ENCODE measurements at regions not wholly inside any gene's neighbourhood (a gene's known extent, or its start where the extent isn't known, plus 50 kb on each side); places are given as distances from the start of the nearest gene placed in this dataset.
"Not testable (repeated sequence)": the region's sequence is repeated elsewhere in the genome, so short reads cannot be mapped to it uniquely, and the experiment has no call there.

- H3K4me3 ChIP-seq (ENCODE audit: low read length in 2 of 2); H3K36me3 ChIP-seq (ENCODE audit: control insufficient read depth in 2 of 2, insufficient read depth in 2 of 2, low read length in 1 of 2); DNase-seq (ENCODE audit: low read depth in 6 of 9, low spot score in 9 of 9); H3K4me1 ChIP-seq (ENCODE audit: control insufficient read depth in 2 of 2, insufficient read depth in 2 of 2, low read length in 2 of 2); H3K27me3 ChIP-seq (ENCODE audit: control insufficient read depth in 2 of 2, insufficient read depth in 1 of 2, low read length in 1 of 2); H3K9me3 ChIP-seq (ENCODE audit: control insufficient read depth in 2 of 2, insufficient read depth in 1 of 2, low read length in 1 of 2); H3K27ac ChIP-seq (ENCODE audit: low read depth in 1 of 2, low read length in 1 of 2): not testable (repeated sequence)
- WGBS: 96% methylated on average over 2 of the region's 2 CpGs
Measured at GRCh38 chr6:144381499-144381898, 96.4 kb downstream of the UTRN start.

DNA sequence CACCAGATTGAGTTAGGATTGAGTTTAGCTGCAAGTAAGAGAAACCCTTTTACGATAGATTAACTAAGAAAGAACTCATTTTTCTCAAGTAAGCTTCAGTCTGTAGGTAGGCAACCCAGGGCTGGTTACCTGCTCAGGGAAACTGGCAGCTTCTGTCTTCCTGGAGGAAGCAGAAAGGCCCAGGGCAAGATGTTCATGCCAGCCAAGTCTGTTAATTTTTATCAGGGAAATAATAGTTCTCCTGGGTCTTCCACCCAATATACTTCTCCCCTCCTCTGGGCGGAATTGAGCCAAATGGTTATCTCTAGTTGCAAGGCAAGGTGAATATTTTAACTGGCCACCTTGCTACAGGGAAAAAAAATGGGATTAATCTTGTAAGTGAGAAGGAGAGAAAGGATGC is 98.2 kb downstream of the UTRN start:
- Histone ChIP-seq H3K4me1 (ENCODE audit: control insufficient read depth in 2 of 2, insufficient read depth in 2 of 2, low read length in 2 of 2) (no peaks in the 10 kb centered on the region), H3K27me3 (ENCODE audit: control insufficient read depth in 2 of 2, insufficient read depth in 1 of 2, low read length in 1 of 2) (no peaks in the 10 kb centered on the region), H3K4me3 (ENCODE audit: low read length in 2 of 2) (no peak overlapping the region), H3K9me3 (ENCODE audit: control insufficient read depth in 2 of 2, insufficient read depth in 1 of 2, low read length in 1 of 2) (no peaks in the 10 kb centered on the region), H3K27ac (ENCODE audit: low read depth in 1 of 2, low read length in 1 of 2) (no peak overlapping the region), H3K36me3 (ENCODE audit: control insufficient read depth in 2 of 2, insufficient read depth in 2 of 2, low read length in 1 of 2) (peaks cover 0 to 4% of the 10 kb centered on the region in 2 donors)
- no peak for DNase-seq (ENCODE audit: low read depth in 6 of 9, low spot score in 9 of 9)
- WGBS: 100% methylated on average over 2 of the region's 2 CpGs

GRCh38 chr6:144384427-144384826 is 99.3 kb downstream of the UTRN start:
- Histone ChIP-seq H3K4me1 (ENCODE audit: control insufficient read depth in 2 of 2, insufficient read depth in 2 of 2, low read length in 2 of 2) (no peaks in the 10 kb centered on the region), H3K4me3 (ENCODE audit: low read length in 2 of 2) (no peak overlapping the region), H3K9me3 (ENCODE audit: control insufficient read depth in 2 of 2, insufficient read depth in 1 of 2, low read length in 1 of 2) (no peaks in the 10 kb centered on the region), H3K27me3 (ENCODE audit: control insufficient read depth in 2 of 2, insufficient read depth in 1 of 2, low read length in 1 of 2) (no peaks in the 10 kb centered on the region), H3K27ac (ENCODE audit: low read depth in 1 of 2, low read length in 1 of 2) (no peak overlapping the region), H3K36me3 (ENCODE audit: control insufficient read depth in 2 of 2, insufficient read depth in 2 of 2, low read length in 1 of 2) (peaks cover 0 to 6% of the 10 kb centered on the region in 2 donors)
- DNase-seq (ENCODE audit: low read depth in 6 of 9, low spot score in 9 of 9): no peak
- WGBS: 98% methylated on average over 4 of the region's 4 CpGs

DNA sequence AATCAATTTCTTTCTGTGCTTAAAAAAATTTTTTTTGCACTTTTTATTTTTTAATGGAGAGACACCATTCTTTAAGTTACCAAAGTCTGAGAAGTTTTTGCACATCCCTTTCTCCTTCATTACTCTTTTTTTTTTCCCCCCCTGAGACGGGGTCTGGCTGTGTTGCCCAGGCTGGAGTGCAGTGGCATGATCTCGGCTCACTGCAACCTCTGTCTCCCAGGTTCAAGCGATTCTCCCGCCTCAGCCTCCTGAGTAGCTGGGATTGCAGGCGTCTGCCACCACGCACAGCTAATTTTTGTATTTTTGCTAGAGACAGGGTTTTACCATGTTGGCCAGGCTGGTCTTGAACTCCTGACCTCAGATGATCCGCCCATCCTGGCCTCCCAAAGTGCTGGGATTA is 104.3 kb downstream of the UTRN start:
- H3K27me3 ChIP-seq (ENCODE audit: control insufficient read depth in 2 of 2, insufficient read depth in 1 of 2, low read length in 1 of 2); H3K4me3 ChIP-seq (ENCODE audit: low read length in 2 of 2); H3K36me3 ChIP-seq (ENCODE audit: control insufficient read depth in 2 of 2, insufficient read depth in 2 of 2, low read length in 1 of 2); DNase-seq (ENCODE audit: low read depth in 6 of 9, low spot score in 9 of 9); H3K9me3 ChIP-seq (ENCODE audit: control insufficient read depth in 2 of 2, insufficient read depth in 1 of 2, low read length in 1 of 2); H3K4me1 ChIP-seq (ENCODE audit: control insufficient read depth in 2 of 2, insufficient read depth in 2 of 2, low read length in 2 of 2); H3K27ac ChIP-seq (ENCODE audit: low read depth in 1 of 2, low read length in 1 of 2): not testable (repeated sequence)
- 98% methylated on average over 7 of the region's 7 CpGs for WGBS

- Histone ChIP-seq H3K4me3 (ENCODE audit: low read length in 2 of 2) (no peak overlapping the region), H3K36me3 (ENCODE audit: control insufficient read depth in 2 of 2, insufficient read depth in 2 of 2, low read length in 1 of 2) (peaks cover 0 to 3% of the 10 kb centered on the region in 2 donors), H3K27me3 (ENCODE audit: control insufficient read depth in 2 of 2, insufficient read depth in 1 of 2, low read length in 1 of 2) (no peaks in the 10 kb centered on the region), H3K4me1 (ENCODE audit: control insufficient read depth in 2 of 2, insufficient read depth in 2 of 2, low read length in 2 of 2) (peaks cover 5 to 7% of the 10 kb centered on the region in 2 donors), H3K27ac (ENCODE audit: low read depth in 1 of 2, low read length in 1 of 2) (no peak overlapping the region), H3K9me3 (ENCODE audit: control insufficient read depth in 2 of 2, insufficient read depth in 1 of 2, low read length in 1 of 2) (no peaks in the 10 kb centered on the region)
- WGBS: over 99% methylated on average over 5 of the region's 5 CpGs
- DNase-seq (ENCODE audit: low read depth in 6 of 9, low spot score in 9 of 9): no peak
Measured at GRCh38 chr6:144390202-144390601, 105.1 kb downstream of the UTRN start.

DNA sequence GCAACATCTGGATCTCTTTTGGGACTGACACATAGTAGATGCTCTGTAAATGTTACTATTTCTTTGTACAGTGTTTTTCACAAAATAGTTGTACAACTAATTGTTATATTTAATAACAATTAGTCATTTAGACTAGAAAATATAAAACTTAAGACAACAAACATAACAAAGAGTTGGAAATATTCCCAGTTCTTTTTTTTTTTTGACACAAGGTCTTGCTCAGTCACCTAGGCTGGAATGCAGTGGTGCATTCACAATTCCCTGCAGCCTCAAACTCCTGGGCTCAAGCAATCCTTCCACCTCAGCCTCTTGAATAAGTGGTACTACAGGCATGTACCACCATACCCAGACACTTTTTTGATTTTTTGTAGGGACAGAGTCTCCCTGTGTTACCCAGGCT is 105.8 kb downstream of the UTRN start:
- Histone ChIP-seq H3K9me3 (ENCODE audit: control insufficient read depth in 2 of 2, insufficient read depth in 1 of 2, low read length in 1 of 2) (no peaks in the 10 kb centered on the region), H3K27me3 (ENCODE audit: control insufficient read depth in 2 of 2, insufficient read depth in 1 of 2, low read length in 1 of 2) (no peaks in the 10 kb centered on the region), H3K4me1 (ENCODE audit: control insufficient read depth in 2 of 2, insufficient read depth in 2 of 2, low read length in 2 of 2) (peaks cover 5 to 7% of the 10 kb centered on the region in 2 donors), H3K36me3 (ENCODE audit: control insufficient read depth in 2 of 2, insufficient read depth in 2 of 2, low read length in 1 of 2) (peaks cover 0 to 3% of the 10 kb centered on the region in 2 donors), H3K4me3 (ENCODE audit: low read length in 2 of 2) (no peak overlapping the region), H3K27ac (ENCODE audit: low read depth in 1 of 2, low read length in 1 of 2) (no peak overlapping the region)
- DNase-seq (ENCODE audit: low read depth in 6 of 9, low spot score in 9 of 9): no peak

DNA sequence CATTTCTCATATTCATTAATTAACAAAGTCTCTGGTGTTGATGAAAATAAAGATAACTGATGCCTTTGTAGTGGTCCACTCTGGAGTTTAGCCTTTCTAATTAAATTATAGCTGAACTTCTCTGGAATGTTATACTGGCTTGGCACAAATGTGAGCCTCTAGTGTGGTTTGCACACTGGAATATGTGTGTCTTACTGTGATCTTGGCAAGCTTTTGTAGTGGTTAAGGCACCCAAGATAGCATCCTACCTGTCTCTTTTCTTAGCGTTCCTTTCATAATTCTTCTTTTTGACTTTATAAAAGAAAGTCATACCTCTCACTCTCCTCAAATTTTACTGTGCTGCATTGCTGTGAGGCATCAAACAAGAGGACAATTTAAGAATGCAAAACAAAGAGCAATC is 107.4 kb downstream of the UTRN start:
- WGBS: 9% methylated on average over 1 of the region's 1 CpG
- H3K9me3 ChIP-seq (ENCODE audit: control insufficient read depth in 2 of 2, insufficient read depth in 1 of 2, low read length in 1 of 2): peaks cover 0 to under 1% of the 10 kb centered on the region in 2 donors

DNA sequence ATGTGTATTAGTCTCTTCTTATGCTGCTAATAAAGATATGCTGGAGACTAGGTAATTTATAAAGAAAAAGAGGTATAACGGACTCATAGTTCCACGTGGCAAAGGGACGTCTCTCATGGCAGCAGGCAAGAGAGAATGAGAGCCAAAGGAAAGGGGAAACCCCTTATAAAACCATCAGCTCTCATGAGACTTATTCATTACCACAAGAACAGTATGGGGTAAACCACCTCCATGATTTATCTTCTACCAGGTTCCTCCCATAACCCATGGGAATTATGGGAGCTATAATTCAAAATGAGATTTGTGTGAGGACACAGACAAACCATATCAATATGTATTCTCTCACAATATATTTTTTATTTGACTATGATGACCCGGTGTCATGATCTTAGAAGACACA is 109.1 kb downstream of the UTRN start:
- WGBS: 93% methylated on average over 4 of the region's 4 CpGs
- Histone ChIP-seq H3K4me3 (ENCODE audit: low read length in 2 of 2) (no peak overlapping the region), H3K27me3 (ENCODE audit: control insufficient read depth in 2 of 2, insufficient read depth in 1 of 2, low read length in 1 of 2) (no peaks in the 10 kb centered on the region), H3K36me3 (ENCODE audit: control insufficient read depth in 2 of 2, insufficient read depth in 2 of 2, low read length in 1 of 2) (peaks cover 2 to 7% of the 10 kb centered on the region in 2 donors), H3K4me1 (ENCODE audit: control insufficient read depth in 2 of 2, insufficient read depth in 2 of 2, low read length in 2 of 2) (peaks cover 5 to 7% of the 10 kb centered on the region in 2 donors), H3K9me3 (ENCODE audit: control insufficient read depth in 2 of 2, insufficient read depth in 1 of 2, low read length in 1 of 2) (peaks cover 0 to 8% of the 10 kb centered on the region in 2 donors), H3K27ac (ENCODE audit: low read depth in 1 of 2, low read length in 1 of 2) (no peak overlapping the region)
- no peak for DNase-seq (ENCODE audit: low read depth in 6 of 9, low spot score in 9 of 9)

More for the DNA sequence above, 107.4 kb downstream of the UTRN start:
- H3K4me3 ChIP-seq (ENCODE audit: low read length in 2 of 2): no peak overlapping the region
- H3K27ac ChIP-seq (ENCODE audit: low read depth in 1 of 2, low read length in 1 of 2): no peak overlapping the region
- H3K27me3 ChIP-seq (ENCODE audit: control insufficient read depth in 2 of 2, insufficient read depth in 1 of 2, low read length in 1 of 2): no peaks in the 10 kb centered on the region
- H3K4me1 ChIP-seq (ENCODE audit: control insufficient read depth in 2 of 2, insufficient read depth in 2 of 2, low read length in 2 of 2): peaks cover 5 to 7% of the 10 kb centered on the region in 2 donors
- peak in 4 of 9 donors; percentile 6 to 52 (median 16) for DNase-seq (ENCODE audit: low read depth in 6 of 9, low spot score in 9 of 9)
- H3K36me3 ChIP-seq (ENCODE audit: control insufficient read depth in 2 of 2, insufficient read depth in 2 of 2, low read length in 1 of 2): peaks cover 0 to 3% of the 10 kb centered on the region in 2 donors

GRCh38 chr6:144395014-144395413 is 109.9 kb downstream of the UTRN start:
- Histone ChIP-seq H3K27me3 (ENCODE audit: control insufficient read depth in 2 of 2, insufficient read depth in 1 of 2, low read length in 1 of 2) (no peaks in the 10 kb centered on the region), H3K36me3 (ENCODE audit: control insufficient read depth in 2 of 2, insufficient read depth in 2 of 2, low read length in 1 of 2) (peaks cover 2 to 7% of the 10 kb centered on the region in 2 donors), H3K27ac (ENCODE audit: low read depth in 1 of 2, low read length in 1 of 2) (no peak overlapping the region), H3K4me3 (ENCODE audit: low read length in 2 of 2) (no peak overlapping the region), H3K9me3 (ENCODE audit: control insufficient read depth in 2 of 2, insufficient read depth in 1 of 2, low read length in 1 of 2) (peaks cover 0 to 8% of the 10 kb centered on the region in 2 donors), H3K4me1 (ENCODE audit: control insufficient read depth in 2 of 2, insufficient read depth in 2 of 2, low read length in 2 of 2) (peaks cover 5 to 7% of the 10 kb centered on the region in 2 donors)
- DNase-seq (ENCODE audit: low read depth in 6 of 9, low spot score in 9 of 9): no peak

- Histone ChIP-seq H3K27ac (ENCODE audit: low read depth in 1 of 2, low read length in 1 of 2) (no peak overlapping the region), H3K9me3 (ENCODE audit: control insufficient read depth in 2 of 2, insufficient read depth in 1 of 2, low read length in 1 of 2) (peaks cover 0 to 8% of the 10 kb centered on the region in 2 donors), H3K4me1 (ENCODE audit: control insufficient read depth in 2 of 2, insufficient read depth in 2 of 2, low read length in 2 of 2) (peaks cover 5 to 7% of the 10 kb centered on the region in 2 donors), H3K4me3 (ENCODE audit: low read length in 2 of 2) (no peak overlapping the region), H3K36me3 (ENCODE audit: control insufficient read depth in 2 of 2, insufficient read depth in 2 of 2, low read length in 1 of 2) (peaks cover 2 to 7% of the 10 kb centered on the region in 2 donors), H3K27me3 (ENCODE audit: control insufficient read depth in 2 of 2, insufficient read depth in 1 of 2, low read length in 1 of 2) (no peaks in the 10 kb centered on the region)
- WGBS: 84% methylated on average over 1 of the region's 1 CpG
- no peak for DNase-seq (ENCODE audit: low read depth in 6 of 9, low spot score in 9 of 9)
Measured at GRCh38 chr6:144395826-144396225, 110.7 kb downstream of the UTRN start.
